ENCODE measurements at regions not wholly inside any gene's neighbourhood (a gene's known extent, or its start where the extent isn't known, plus 50 kb on each side); places are given as distances from the start of the nearest gene placed in this dataset.
"Not testable (repeated sequence)": the region's sequence is repeated elsewhere in the genome, so short reads cannot be mapped to it uniquely, and the experiment has no call there.

DNA sequence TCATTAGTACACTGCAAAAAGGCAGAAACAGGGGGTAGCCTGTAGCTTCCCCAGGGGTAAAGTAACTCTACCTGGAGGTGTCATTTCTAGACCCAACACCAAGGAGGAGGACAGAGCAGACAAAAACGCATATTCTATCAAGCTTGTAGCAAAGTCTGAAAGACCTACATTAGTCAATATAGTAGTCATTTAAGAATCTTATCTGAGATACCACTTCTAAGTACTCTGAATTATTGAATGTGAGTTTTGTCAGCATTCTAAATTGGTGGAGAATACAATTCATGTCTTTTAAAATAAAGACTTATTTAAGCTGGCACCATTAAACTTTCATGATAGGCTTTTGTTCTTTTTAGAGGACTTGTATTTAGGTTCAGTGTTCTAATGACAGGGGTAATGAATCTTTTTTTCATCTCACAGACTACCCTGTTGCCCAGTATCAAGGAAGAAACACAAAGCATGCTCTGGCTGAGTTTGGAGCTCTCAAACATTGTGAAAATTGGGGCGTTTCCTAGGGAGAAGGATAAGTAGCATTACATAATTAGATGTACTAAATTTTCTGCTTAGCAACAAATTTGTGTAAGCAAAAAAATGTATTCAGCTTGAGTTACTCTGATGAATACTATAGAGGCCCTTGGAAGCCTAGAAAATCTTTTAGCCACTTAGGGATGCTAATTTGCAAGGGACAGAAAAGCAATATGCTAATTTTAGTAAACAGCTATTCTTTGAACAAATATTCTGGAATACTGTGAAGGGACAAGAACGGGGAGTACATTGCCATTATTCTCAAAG lies 255.4 kb upstream of the HSF2 start:
- DNase-seq, result no peak

DNA sequence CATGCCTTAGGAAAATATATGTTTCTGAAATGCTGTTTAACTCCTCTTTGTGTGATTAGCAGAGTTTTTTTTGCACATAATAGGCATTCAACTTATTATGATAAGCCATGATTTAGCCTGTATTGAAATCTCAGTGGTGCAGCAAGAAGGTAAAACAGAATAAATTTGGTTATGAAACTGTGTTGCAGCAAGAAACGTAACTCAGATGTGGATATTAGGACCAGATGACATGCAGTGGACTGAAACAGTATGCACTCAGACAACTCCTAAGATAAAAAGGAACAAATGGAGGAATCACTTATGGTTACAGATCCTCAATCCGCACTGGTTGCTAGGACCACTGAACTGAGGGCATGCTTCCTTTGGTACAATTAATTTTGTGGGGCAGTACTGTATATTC lies 254.2 kb upstream of the HSF2 start:
- DNase-seq, result no peak

DNA sequence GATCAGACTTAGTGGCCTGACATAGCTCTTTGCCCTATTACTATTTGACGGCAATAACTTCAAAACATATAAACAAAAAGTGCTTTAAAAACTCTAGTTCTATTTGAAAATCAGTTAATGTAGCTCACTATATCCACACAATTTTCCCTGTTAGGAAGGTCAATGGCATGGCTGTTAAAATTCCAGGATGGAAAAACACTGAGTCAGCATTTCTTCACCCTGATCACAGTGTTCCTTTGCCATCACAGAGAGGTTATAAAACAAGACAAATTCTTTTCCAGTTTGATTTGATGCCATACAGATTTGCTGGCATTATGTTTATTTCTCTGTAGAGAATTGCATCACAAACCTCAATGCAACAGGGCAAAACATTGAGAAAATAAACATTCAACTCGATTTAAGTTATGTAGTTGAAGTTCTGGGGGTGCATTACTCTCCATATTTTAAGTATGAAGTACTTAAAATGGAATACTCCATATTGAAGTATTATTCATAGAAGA lies 253.7 kb upstream of the HSF2 start:
- no peak for DNase-seq

DNA sequence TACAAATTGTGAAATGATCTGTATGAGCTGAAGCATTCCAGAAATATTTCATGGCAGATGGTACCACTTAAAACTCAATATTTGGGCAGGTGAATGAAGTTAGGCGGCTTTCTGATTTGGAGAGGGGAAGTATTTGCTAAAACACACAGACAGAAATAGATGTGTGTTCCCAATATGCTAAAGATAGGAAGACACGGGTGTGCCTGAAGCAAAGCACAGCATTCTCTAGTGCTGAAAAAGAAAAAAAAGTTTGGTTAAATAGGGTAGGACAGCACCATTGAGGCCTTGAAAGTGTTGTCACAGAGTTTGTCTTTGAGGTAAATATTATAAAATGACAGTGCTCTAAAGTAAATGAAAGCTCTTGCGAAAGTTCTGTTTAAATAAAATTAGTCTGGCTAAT lies 252.2 kb upstream of the HSF2 start:
- no peak for DNase-seq

DNA sequence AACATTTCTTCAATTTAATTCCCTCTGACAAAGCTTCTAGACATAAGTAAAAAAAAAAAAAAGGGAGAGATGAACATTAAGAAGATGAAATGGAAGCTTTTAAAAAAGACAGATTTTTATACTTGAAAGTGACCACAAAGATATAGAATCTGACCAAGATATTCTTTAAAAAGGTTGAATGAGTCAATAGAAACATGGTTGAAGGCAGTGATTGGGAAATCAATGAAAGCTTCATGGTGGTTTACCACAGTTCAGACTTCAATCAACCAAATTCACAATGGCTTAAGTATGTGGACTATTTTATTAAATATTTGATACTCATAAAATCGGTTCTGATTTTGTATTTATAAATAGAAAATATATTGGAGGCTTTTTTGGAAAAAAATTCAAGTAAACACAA lies 248.4 kb upstream of the HSF2 start:
- no peak for DNase-seq

DNA sequence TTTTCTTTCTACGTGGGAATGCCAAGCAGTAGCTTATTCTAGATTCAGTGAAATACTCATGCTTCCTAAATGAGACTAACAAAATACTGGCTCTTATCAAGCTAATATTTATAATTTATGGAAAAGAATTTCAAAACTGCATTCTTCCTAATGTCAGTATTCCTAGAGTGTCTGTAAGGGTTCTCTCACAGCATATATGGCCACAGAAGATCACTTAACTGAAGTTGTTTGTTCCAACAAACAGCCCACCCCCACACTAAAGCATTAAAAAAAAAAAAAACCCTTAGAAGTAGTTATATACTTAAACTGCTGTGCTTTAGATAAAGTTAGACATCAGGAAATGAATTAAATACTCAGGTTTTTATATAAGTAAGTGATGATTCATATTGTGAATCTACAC lies 247.7 kb upstream of the HSF2 start:
- DNase-seq, result no peak

DNA sequence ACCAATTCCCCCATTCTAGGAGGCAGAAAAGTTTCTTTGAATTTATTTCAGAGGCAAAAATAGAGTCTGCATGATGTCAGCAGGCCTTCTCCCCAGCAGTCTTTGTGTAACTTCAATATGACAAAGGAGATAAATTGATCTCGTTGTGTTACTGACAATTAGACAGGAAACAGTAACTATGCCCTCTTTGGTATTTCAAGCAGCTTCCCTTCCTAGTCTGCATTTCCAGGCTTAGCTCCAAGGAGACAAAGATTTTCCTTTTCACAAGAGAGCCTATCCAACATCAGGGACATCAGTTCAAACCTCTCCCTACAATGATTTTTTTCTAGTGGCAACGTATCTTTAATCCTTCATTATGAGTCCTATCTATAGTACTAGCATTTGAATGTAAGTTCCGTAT lies 245.9 kb upstream of the HSF2 start:
- DNase-seq, result no peak

DNA sequence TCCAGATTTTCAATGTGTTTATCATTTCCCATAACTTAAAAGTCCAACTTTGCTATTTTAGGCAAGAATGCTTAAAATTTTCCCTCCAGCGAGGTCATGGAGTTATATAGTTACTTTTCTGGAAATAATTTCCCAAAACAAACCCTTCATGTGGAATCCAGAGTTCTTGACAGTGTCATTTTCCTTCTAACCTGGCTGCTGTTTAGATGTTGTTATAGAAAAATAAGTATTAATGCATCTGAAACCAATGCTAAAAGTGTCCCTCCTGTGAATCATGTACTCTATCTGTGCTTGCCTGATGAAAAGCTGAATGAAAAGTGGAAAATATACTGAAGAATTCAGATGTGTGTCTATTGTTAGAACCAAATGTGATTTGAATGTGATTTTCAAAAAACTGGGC lies 245.3 kb upstream of the HSF2 start:
- DNase-seq, result no peak

DNA sequence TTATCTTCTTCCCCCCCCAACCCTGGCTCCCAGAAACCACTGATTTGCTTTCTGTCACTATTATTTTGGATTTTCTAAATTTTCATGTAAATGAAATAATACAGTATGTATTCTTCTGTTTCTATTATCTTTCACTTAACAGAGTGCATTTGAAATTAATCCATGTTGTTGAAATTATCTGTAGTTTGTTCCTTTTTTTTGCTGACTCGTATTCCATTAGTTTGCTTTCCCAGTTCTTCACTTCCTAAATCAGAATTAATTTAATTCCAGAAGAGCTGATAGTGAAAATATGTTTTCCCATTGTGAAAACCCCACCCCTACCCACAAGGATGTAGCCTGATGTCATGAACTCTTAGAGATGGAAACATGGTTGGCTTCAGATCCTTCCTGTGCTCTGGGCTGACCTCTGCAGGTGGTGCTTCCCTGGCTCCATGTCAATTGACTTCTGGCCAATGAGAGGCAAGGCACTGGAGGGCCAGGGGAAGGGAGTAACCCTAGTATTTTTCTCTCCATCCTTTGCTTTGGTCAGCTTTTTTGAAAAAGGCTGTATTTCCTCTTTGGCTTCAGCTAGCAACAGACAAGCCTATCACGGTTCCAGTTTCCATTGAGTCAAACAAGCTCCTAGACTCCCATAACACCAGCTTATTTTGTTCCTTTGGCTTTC lies 244.4 kb upstream of the HSF2 start:
- DNase-seq, result no peak

DNA sequence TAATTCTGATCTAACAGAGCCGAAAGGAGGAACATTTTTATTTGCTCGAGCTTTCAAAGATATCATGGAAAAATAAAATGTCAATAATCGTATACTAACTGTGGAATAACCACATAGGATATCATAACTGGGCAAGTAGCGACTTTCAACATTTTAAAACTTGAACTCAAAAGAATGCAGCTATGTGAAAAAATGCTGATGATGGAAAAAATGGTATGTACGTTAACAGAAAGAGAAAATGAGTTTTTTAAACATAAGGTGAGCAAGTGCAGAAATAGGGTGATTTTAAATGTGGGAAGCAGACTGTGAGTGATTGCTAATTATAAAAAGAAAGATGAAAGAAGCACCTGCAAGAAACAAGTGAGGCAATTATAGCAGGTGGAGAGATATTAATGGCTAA lies 238.3 kb upstream of the HSF2 start:
- no peak for DNase-seq

DNA sequence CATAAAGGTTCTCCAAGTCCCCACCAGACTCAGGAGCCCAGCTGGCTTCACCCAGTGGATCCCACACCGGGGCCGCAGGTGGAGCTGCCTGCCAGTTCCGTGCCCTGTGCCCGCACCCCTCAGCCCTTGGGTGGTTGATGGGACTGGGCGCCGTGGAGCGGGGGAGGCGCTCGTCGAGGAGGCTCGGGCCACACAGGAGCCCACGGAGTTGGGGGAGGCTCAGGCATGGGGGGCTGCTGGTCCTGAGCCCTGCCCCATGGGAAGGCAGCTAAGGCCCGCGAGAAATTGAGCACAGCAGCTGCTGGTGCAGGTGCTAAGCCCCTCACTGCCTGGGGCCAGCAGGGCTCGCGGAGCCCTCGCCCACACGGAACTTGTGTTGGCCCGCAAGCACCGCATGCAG lies 234.4 kb upstream of the HSF2 start:
- DNase-seq, result no peak

DNA sequence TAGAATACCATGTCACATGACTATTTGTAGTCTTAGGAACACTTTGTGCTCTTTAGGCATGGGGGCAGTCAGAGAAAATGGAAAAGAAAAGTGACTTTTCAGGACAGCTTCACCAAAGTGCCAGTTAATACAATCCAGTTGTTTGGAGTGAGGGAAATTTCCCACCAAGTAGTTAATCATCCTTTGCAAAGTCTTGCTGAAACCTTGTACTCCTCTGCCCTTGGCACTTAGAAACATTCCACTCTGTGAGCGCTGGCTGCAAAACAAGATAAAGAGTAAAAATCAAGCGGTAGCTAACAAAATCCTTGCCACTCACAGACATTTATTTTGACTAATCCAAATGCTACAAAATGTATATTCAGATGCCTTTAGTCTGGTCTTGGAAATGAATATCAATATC lies 229.2 kb upstream of the HSF2 start:
- no peak for DNase-seq

DNA sequence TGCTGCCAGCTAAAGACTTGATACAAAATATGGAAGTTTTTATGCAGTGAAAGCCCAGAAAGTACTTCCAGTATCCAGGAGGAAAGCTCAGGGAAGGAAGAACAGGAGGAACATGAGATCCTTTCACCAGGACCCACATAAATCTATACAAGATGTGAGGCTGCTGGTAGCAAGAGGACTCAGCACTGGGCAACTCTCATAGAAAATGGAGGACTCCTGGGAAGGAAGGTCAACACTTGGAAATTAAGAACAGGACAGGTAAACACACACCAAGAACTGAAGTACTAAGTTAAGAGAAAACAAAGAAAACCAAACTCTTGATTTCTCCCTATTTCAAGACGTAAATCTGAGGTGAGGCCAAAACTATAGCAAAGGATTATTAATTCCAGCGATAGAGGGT lies 220.5 kb upstream of the HSF2 start:
- DNase-seq, result no peak

DNA sequence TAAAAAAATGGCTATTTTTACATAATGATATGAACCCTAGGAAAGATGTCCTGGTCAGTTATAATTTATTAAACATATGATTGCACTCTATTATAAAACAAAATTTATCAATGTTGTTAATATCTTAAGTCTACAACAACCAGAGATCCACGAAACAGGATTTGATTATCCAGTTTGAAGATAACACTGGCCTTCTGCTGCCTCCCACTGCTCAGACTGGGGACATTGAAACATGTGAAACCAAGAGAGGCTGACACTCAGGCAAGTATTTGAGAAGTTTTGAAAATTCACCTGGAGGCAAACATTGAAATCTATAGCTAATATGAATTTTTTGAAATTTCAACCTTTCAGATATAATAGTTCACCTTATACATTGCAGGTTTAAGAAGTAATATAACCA lies 219.3 kb upstream of the HSF2 start:
- no peak for DNase-seq

DNA sequence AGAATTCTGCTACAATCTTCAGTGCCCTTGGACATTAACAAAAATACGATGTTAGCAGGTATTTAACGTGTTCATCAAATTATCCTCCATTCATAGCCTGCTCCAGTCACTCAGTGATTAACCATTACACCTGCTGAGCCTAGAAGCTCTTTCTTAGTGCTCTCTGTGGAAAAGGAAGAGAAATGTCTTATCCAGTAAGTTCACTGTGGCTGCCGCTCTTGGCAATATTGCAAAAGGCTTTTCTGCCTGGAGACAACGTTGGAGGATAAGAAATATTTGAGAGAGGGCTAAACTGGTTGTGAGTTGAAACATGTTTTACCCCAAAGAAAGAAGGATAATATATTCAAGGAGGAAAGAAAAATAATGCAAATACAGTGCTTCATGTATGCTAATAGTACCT lies 217.4 kb upstream of the HSF2 start:
- DNase-seq, result no peak

DNA sequence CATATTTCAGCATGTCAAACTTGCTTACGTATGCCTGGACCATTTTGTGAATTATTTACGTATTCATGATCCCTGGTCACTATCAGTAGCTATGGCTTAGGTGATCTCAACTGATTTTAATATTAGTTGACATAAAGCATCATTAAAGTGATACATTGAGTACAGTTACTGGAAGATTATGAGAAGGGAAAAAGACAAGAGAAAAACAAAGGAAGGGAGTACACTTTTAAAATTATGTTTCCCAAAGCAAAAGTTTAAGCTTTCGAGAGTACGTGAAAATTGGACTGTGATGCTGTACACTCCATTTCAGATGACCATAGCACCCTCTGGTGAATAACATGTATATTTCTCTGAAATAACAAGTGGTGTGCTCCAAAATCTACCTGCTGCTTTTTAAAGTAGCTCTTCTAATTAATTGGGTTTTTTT lies 215.0 kb upstream of the HSF2 start:
- DNase-seq, result no peak

DNA sequence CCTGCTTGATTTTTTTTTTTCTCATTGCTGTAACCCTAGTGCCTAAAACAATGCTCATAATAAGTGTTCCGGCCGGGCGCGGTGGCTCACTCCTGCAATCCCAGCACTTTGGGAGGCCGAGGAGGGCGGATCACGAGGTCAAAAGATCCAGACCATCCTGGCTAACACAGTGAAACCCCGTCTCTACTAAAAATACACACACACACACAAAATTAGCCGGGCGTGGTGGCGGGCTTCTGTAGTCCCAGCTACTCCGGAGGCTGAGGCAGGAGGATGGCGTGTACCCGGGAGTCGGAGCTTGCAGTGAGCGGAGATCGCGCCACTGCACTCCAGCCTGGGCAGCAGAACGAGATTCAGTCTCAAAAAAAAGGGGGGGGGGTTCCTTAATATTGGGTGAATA lies 214.0 kb upstream of the HSF2 start:
- DNase-seq, result not testable (repeated sequence)

DNA sequence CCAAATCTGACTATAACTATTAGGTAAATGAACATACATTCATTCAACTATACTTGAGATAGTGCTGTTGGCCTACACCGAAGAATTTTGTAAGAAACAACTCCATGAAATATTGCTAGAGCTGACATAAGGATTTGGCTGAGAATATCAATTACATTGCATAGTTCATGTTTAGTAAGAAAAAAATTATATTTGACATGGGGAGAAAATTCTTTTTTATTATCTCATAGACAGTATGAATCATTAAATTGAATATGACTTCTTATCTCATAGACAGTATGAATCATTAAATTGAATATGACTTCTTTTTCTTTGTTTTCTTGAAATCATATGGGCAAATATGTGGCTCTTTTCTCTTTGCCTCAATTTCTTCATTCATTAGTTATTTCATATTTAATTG lies 212.3 kb upstream of the HSF2 start:
- DNase-seq, result no peak

DNA sequence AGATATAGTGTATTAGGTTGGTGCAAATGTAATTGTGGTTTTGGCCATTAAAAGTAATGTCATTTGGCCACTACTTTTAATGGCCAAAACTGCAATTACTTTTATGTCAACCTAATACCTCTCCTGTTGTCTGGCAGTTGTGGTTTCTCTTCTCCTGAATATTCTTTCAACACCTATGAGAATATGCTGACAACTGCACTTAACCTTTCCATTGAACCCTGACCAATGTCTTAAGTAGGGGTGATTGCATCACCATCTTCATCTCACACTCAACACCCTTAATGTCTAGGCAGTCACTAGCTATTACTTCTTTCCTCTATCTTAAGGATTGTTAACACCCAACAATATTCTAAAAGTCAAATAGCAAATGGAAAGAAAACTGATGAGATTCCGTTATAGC lies 200.5 kb upstream of the HSF2 start:
- DNase-seq, result no peak

DNA sequence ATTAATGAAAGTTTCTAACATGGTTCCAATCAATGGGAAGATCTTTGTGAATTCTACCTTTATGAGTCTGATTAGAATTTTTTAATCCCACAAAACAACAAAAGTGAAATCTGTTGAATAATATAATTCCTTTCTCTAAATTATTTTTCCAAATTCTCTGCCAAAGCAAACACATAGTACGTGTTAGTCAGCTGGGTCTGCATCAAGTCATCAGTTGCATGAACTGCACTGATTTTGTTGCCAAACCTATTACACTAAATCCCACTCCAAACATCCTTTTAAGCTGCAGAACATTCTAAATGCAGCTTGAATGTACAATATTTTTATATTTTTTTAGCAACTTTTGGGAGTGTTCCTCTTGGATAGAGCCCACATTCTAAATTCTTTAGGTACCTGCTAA lies 199.0 kb upstream of the HSF2 start:
- no peak for DNase-seq

DNA sequence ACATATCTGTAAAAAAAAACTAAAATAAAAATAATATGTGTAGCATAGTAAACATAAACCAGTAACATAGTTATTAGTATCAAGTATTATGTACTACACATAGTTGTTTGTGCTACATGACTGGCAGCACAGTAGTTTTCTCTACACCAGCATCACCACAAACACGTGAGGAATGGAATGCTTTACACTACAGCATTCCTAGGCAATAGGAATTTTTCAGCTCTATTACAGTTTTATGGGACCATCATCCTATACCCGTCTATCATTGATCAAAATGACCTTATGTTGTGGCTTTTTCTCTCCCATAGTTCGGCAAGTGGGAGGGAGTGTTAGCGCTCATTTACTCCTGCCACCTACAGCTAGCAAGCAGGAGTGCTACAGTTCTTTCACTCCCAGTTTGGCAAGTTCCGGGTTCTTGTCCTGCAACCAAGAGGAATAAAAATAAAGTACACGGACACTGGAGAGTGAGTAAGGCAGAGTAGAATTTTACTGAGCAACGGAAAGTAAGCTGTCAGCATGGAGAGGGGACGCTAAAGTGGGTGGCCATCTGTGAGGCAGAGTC lies 196.8 kb upstream of the HSF2 start:
- DNase-seq, result no peak

DNA sequence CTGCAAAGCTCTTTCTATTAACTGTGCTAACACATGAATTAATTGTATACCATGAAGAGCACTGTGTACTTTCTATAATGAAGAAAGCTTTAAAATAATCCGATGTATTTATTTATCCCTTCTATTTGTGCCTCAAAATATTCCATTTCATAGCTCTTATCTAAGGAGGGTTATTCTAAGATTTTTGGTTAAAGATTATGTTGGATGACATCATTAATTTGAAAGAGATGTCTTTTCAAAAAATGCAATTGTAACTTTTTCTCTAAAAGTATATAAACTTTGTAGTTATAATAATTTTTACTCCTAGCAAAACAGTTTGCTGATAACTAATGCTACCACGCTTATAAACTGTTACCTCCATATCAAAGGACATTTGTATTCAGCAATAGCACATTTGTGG lies 192.4 kb upstream of the HSF2 start:
- DNase-seq, result no peak

DNA sequence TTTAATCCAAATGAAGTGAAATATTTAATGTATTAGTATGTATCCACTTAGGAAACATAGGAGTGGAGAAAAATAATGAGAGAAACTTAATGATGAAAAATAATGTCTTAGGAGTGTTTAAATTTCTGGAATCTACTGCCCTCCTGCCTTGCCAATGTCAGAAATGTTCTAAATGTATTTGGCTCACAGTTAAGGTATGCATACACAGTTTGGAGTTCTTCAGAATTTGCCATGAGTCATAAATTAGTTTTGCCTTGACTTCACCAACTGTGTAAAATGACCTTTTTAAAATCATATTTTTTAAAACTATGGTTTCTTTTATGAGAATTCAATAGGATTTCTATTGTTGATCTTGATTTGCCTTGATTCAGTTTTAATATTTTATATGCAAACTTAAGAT lies 191.7 kb upstream of the HSF2 start:
- no peak for DNase-seq

DNA sequence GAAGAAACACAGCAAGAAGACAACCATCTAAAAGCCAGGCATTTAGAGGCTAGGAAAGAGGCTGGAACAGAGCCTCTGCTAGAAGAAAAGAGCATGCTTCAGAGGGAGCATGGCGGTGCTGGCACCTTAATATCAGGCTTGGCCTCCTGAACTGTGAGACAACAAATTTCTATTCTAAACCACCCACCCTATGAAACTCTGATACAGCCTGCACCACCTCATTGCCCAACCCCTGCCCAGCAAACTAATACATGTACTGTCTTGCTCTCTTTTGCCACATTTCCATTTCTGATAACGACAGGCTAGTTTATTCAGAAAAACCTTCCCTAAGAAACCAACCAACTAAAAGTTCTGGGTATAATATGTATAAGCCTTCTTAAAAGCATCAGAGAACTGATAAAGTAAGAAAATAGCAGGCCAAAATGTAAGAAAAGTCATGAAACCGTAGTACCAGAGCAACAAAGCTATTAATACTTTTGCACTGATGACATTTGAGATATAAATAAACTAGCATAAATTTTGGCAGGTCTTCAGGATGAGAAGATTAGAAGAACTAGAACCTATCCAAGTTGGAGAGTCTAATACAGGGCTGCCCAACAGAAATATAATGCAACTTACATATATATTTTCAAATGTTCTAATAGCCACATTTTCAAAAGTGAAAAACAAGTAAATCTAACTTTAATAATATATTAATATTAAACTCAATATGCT lies 184.7 kb upstream of the HSF2 start:
- no peak for DNase-seq

All from SHP77 treated with DMSO at 0.1 percent for 48 hours (cell line).